NCI-H1436 treated with DMSO at 0.1 percent for 48 hours (cell line): ENCODE measurements at regions not wholly inside any gene's neighbourhood (a gene's known extent, or its start where the extent isn't known, plus 50 kb on each side); places are given as distances from the start of the nearest gene placed in this dataset.

Experiments
- DNase-seq: peaks from one replicate; lab custom pipeline; 2025; lab: John Stamatoyannopoulos, UW

DNA sequence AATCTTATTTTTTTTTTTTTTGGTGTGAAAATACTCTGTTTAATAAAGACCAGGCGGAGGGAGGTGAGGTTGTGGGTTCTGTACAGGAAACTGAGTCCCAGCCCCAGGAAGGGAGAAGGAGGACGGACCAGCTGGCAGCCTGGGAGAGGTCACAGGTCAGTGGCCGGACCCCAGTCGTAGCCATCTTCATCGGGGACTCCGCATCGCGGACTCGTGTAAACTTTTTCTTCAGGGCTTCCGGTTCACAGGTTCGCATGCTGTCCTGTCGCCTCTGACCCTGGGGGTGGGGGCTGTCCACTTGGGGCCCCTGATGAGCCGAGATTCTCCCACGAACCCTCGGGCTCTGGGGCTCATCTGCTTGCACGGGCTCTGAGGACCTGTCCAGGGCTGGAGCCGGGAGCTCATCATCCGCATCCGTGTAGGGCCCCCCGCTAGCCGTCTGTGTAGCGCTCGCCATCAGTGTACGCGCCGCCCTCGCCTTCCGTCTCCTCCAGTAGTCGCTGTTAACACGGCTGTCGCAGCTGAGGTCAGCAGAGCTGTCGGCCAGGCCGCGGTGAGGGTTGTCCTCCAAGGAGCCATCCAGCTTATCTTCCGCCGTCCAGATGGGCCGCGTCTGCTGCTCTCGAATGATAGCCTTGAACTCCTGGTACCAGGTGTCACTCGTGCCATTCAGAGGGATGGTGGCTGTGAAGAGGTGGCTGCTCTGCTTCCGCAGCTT is 975.7 kb upstream of the PRMT6 start:
- no peak for DNase-seq

- no peak for DNase-seq
These were observed 945.4 kb upstream of the PRMT6 start for GRCh38 chr1:106111044-106111443.

DNA sequence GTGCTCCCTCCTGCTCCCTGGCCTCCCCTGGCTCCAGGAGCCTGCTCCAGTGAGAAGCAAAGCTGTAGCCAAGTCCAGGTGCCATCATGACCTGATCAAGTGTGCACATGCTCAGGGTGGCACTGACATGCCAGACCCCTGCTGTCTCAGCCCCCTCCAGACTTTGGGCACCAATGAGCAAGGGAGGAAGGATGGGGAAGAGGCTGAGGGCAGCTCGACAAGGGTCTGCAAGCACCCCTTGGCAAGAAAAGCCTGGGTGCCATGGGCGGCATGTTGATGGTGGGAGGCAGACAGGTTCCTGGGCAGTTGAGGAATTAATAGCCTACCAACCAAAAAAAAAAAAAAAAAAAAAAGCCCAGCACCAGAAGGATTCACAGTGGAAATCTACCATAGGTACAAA is 942.6 kb upstream of the PRMT6 start:
- DNase-seq: no peak

GRCh38 chr1:106120789-106121188 is 935.7 kb upstream of the PRMT6 start:
- DNase-seq: no peak

- DNase-seq: no peak
These were observed 934.7 kb upstream of the PRMT6 start for GRCh38 chr1:106121728-106122127.

- DNase-seq: no peak
These were observed 921.9 kb upstream of the PRMT6 start for GRCh38 chr1:106134561-106134960.

DNA sequence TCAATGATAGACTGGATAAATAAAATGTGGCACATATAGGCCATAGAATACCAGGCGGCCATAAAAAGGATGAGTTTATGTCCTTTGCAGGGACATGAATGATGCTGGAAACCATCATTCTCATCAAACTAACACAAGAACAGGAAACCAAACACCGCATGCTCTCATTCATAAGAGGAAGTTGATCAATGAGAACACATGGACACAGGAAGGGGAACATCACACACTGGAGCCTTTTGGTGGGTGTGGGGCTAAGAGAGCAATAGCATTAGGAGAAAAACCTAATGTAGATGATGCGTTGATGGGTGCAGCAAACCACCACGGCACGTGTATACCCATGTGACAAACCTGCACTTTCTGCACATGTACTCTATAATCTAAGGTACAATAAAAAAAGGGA is 883.4 kb upstream of the PRMT6 start:
- DNase-seq: no peak

DNA sequence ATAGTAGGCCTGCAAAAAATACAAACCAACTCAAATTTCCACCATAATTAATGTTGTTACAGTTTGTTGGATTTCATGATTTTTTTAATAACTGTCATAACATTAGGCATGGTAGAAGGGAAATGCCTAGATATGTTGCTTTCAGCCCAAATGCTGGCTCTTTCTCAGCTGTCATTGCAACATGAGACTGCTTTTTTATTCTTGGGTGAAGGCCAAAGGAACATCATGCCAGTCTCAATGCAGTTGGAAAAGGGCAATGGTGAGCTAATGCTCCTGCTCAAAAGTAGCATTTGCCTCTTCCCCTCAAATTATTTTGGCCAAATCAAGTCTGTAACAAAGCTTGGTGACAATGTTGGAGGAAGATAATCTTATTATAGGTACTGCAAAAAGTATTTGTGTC is 877.7 kb upstream of the PRMT6 start:
- DNase-seq: no peak

DNA sequence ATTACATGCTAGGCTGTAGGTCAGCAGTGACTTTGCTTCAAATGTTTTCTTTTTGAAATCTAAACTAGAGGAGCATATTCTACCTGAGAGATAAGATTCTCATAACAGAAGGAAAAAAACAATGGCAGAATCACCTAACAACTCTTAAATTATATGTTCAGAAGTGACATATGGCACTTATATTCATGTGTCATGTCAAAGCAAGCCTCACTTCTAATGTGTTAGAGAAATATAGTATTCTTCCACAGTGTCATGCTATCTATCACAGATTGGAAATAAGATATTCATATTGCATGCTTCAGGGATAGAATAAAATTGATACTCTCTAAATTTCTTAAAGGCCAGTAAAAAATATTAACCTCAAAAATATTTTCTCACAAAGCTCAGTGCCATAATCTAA is 874.6 kb upstream of the PRMT6 start:
- no peak for DNase-seq

DNA sequence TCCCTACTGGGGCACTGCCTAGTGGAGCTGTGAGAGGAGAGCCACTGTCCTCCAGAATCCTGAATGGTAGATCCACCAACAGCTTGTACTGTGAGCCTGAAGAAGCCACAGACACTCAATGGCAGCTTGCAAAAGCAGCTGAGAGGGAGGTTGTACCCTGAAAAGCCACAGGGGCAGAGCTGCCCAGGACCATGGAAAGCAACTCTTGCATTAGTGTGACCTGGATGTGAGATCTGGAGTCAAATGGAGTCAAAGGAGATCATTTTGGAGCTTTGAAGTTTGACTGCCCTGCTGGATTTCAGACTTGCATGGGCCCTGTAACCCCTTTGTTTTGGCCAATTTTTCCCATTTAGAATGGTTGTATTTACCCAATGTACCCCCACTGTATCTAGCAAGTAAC is 871.4 kb upstream of the PRMT6 start:
- DNase-seq: no peak

GRCh38 chr1:106189780-106190179 is 866.7 kb upstream of the PRMT6 start:
- DNase-seq: no peak

DNA sequence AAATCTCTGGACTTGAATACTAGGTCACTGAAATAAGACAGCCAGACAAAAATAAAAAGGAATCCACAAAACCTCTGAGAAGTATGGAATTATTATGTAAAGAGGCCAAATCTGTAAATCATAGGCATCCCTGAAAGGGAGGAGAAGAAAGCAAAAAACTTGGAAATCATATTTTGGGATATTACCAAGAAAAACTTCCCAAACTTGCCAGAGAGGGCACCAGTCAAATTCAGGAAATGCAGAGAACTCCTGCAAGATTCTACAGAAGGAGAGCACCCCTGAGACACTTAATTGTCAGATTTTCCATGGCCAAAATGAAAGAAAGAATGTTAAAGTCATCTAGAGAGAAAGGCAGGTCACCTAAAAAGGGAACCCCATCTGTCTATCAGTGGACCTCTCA is 862.3 kb upstream of the PRMT6 start:
- DNase-seq: no peak

DNA sequence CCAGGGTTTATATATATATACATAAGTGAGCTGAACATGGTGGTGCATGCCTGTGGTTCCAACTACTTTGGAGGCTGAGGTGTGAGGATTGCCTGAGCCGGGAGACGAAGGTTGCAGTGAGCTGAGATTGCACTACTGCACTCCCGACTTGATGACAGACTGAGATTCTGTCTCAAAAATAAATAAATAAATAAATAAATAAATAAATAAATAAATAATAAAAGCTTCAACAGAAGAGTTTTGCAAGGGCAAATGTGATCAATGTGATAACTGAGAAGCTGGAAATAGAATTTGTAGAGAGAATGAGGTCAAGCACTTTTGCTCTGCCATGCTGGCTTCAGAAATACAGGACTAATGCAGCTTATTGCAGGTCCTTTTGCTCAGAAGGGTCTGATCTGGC is 855.8 kb upstream of the PRMT6 start:
- DNase-seq: no peak

- DNase-seq: no peak
These were observed 849.3 kb upstream of the PRMT6 start for GRCh38 chr1:106207185-106207584.

DNA sequence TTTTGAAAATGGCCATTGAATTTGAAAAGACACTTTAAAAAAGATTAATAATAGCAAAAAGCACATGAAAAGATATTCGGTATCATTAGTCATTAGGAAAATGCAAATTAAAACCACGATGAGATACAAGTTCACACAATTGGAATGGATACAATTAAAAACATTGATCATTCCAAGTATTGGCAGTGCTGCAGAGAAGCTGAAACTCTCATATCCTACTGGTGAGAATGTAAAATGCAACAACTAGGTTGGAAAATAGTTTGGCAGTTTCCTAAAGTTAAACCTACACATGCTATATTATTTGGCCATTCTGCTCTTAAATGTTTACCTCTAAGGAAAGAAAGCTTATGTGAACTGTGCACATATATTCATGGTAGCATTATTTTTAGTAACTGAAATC is 838.7 kb upstream of the PRMT6 start:
- no peak for DNase-seq

- no peak for DNase-seq
These were observed 834.1 kb upstream of the PRMT6 start for GRCh38 chr1:106222403-106222802.

GRCh38 chr1:106223213-106223612 is 833.3 kb upstream of the PRMT6 start:
- no peak for DNase-seq

DNA sequence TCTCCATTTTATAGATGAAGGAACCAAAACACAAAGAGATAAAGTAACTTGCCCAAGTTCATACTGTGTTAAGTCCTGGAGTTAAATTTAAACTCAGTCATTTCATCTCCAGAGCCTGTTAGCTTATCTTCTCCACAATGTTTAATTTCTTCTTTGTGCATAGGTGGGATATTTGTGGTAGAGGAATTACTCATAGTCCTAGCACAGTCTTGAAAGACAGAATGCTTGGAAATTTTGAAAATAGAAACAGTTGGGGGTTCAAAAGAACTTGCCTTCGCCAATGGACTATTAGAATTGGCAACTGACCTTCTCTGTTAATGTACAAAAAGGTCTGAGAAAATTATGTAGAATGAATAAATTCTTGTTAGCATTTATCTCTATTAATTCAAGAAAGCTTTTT is 832.0 kb upstream of the PRMT6 start:
- no peak for DNase-seq

GRCh38 chr1:106225403-106225802 is 831.1 kb upstream of the PRMT6 start:
- no peak for DNase-seq

- no peak for DNase-seq
These were observed 829.9 kb upstream of the PRMT6 start for GRCh38 chr1:106226550-106226949.

DNA sequence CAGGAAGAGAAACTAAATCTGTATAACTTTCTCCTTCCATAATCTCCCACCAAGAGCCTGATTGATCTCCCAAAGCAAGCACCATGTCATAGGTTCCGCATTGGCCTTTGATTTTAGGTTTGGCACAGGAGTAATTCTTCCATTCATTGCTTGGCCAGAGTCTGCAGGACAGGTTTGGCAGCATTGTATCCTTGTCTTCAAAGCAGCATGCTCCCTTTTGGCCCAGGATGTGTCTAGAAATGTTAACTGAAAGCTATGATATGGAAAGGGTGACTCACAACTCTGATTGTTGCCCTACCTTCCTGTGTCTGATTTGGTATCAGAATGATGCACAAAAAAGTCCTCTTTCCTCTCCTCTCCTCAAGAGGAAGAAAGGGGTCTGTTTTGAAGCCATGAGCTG is 824.3 kb upstream of the PRMT6 start:
- no peak for DNase-seq

DNA sequence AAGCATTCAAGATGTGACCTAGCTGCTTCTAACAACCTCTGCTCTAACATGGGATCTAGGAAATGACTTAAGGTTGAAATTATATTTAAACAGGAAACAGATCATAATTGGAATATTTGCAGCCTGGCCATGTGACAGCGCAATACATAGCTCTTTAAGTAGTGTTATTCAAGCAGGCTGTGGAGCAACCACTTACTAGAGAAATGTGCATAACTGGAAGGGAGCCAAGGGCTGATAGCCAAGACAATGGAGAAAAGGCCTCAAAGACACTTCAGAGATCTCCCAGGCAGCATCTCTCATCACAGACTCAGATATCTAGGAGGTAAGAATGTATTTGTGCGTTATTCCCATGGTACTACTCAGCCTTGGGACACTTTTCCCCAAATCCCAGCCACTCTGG is 823.0 kb upstream of the PRMT6 start:
- no peak for DNase-seq

- DNase-seq: no peak
These were observed 807.1 kb upstream of the PRMT6 start for GRCh38 chr1:106249365-106249764.

- no peak for DNase-seq
These were observed 806.7 kb upstream of the PRMT6 start for GRCh38 chr1:106249810-106250209.

DNA sequence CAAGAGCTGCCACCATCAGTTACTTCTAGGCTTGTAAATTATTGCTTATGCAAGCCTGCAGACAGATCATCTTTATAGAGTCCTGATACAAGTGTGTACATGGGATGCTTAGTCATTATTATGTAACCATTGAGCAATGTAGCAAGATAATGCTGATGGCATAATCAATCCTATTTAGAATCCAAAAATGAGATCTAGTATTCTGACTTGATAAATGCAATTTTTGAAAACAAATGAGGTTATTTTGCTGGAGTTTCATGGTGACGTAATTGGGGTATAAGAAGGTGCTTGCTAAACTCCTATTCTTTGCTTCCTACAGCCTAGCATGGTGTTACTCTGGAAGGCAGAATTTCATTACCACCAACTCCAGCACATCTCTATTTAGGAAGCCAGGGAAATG is 801.7 kb upstream of the PRMT6 start:
- no peak for DNase-seq
